HG02623 (cell line): ENCODE measurements at regions not wholly inside any gene's neighbourhood (a gene's known extent, or its start where the extent isn't known, plus 50 kb on each side); places are given as distances from the start of the nearest gene placed in this dataset.
"Not testable (repeated sequence)": the region's sequence is repeated elsewhere in the genome, so short reads cannot be mapped to it uniquely, and the experiment has no call there.

Experiments used
- ATAC-seq: cut with Tn5 transposase; IDR thresholded peaks from one replicate; pipeline ENCODE4 v1.9.1; 2021; ENCODE audit warnings: moderate library complexity; ENCODE audit not compliant: unreplicated experiment

GRCh38 chr1:245062741-245063305 is 92.0 kb upstream of the KIF26B start:
- ATAC-seq: no peak

- ATAC-seq: not testable (repeated sequence)
Measured at GRCh38 chr1:245061808-245062207, 93.0 kb upstream of the KIF26B start.

GRCh38 chr1:245060684-245061374 is 94.0 kb upstream of the KIF26B start:
- no peak for ATAC-seq

DNA sequence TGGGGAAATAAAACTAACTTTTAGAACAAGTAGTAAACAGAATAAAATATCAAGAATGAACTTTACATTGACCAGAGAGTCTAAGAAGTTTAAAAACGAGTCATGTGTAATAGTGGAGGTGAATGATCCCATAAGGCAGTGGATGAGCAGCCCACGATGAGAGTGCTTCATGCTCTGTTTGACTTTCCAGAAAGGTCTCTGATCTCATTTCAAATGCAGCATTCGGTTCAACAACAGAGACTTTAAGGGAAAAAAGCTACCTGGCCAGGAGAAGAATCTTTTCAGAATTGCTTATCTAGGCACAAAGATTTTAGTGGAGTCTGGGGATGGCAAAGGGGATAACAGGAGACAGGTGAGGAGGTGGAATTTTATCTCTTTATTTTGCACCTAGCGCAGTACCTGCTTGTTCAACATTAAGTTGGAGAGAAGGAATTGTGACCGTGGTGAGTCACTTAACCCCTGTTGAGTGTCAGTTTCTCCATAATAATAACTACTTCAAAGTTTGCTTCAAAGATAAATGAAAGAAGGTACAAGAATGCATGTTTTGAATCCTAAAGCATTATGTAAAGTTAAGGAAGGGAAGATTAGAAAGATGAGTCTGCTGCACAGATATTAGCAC is 94.9 kb upstream of the KIF26B start:
- ATAC-seq: no peak

- ATAC-seq: no peak
Measured at GRCh38 chr1:245058882-245059281, 95.9 kb upstream of the KIF26B start.

DNA sequence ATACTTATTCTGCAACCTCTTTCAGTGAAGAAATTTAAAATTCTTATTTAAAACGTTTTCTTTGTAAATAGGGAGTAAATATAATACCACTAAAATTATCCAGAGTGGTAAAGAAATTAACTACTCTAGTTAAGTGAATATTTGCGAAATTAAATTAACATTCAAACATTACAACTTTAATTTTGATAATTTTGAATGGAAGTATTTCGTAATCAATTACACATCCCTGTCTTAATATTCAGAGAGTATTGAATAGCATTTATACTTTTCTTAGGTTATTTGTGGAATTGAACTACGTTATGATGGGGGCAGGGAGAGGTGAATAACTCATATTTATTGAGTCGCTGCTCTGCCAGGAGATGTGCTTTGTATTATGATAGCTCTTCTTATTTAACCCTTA is 96.3 kb upstream of the KIF26B start:
- no peak for ATAC-seq

- no peak for ATAC-seq
Measured at GRCh38 chr1:245056913-245057312, 97.9 kb upstream of the KIF26B start.

DNA sequence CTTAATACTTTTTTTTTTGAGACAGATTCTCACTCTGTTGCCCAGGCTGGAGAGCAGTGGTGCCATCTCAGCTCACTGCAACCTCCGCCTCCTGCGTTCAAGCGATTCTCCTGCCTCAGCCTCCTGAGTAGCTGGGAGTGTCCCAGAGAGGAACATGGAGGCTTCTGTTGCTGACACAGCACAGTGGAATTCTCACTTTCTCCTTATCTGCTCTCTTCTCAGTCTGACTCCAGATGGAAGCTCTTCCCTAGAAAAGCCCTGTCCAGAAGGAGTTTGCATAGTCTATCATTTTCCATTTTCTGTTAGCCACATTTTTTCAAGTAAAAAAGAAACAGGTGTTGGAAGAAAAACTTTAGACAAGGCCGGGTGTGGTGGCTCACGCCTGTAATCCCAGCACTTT is 98.5 kb upstream of the KIF26B start:
- ATAC-seq: not testable (repeated sequence)

DNA sequence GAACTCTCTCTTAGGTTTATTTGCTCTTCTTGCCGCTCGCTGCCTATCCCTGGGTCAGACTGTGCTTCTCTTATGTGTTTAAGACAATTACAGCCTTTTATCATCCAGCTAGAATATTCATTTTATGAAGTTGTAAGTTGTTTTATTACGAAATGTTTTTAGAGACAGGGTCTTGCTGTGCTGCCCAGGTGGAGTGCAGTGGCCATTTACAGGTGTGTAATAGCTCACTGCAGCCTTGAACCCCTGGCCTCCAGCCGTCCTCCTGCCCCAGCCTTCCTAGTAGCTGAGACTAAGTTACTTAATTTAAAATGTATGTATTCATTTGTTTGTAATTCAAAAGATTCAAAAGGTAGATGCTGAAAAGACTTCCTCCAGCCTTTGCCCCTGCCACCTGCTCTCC is 99.0 kb upstream of the KIF26B start:
- no peak for ATAC-seq

GRCh38 chr1:245054507-245055270 is 100.1 kb upstream of the KIF26B start:
- ATAC-seq: no peak

DNA sequence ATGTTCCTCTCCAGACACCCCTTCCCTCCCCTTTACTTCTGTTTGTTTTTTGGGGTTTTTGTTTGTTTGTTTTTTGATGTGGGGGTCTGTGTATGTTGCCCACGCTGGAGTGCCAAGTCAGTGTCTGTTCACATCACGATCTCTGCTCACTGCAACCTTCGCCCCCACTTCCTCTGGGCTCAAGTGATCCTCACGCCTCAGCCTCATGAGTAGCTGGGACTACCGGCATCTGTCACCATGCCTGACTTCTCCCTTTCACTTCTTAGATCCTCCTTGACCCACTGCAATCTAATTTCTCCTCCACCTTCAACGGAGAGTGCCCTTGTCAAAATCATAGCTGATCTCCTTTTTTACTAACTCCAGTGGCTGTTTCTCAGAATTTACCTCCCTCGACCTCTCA is 100.7 kb upstream of the KIF26B start:
- no peak for ATAC-seq

DNA sequence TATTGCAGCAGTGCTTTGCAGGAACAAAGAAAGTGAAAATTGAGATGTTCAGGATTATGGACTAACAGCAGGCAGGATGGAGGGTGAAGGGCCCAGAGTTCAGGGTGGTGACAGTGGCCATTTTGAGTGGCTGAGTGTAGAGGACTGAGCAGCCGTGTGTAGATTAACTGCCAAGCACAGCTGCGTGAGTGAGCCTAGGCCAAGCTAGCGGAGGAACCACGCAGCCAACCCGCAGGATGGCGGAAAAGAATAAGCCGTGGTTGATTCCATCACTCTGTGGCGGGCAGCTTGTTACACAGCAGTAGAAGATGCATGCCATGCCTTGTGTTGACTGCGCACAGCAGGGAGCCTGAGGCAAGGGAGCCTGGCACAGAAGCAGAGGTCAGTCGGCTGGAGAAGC is 102.5 kb upstream of the KIF26B start:
- ATAC-seq: no peak

DNA sequence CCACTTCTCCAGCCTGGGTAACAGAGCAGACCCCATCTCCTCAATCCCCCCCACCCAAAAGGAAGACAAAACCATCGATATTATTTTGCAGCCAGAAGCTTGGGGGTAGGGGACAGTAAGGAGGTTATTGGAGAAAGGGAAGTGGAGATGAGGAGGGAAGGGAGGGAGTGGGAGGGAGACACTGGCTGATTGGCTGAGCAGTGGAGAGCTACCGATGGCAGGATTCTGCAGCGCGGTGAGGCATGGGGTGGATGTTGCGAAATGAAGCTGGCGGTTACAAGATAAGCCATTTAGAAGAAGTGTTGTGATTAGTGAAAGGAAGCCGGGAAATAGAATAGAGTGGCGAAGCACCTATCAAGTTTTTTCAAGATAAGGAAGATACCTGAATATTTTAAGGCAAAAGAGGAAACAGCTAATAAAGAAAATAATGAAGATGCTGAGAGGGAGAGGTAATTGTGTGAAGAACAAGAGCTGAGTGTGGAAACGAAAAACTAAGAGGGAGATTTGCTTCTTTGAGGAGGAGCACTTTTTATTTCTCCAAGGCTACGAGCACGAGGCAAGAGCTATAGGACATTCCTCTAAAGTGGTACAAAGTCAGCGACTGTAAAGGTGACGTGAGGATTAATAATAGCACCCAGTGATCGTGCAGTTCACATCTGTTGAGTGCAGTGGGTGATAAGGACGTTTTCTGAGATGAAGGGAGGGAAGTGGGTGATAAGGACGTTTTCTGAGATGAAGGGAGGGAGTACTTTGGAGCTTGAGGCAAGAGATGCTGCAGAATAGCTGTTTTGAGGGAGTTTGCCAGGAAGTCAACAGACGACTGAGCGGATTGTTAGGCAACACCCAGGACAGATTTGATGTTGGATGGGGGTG is 103.2 kb upstream of the KIF26B start:
- ATAC-seq: no peak

GRCh38 chr1:245046769-245047168 is 108.0 kb upstream of the KIF26B start:
- no peak for ATAC-seq

GRCh38 chr1:245046315-245046714 is 108.5 kb upstream of the KIF26B start:
- ATAC-seq: no peak

GRCh38 chr1:245045087-245045881 is 109.5 kb upstream of the KIF26B start:
- ATAC-seq: no peak

DNA sequence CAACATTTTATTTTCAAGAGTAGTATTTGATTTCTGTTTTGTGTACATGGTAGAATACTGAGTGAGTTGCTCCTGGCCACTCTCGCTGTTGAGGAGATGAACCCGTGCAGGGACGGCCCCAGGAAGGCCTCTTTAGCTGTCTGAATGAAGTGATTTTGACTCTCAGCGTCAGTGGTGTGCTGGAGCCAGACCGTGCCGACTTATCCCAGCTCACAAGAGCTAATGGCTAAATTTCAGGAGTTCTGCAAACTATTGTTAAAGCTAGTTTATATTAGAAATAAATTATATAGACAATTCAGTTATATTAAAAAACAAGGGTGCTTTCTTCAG is 111.2 kb upstream of the KIF26B start:
- ATAC-seq: no peak

- no peak for ATAC-seq
Measured at GRCh38 chr1:245041058-245041698, 113.6 kb upstream of the KIF26B start.

GRCh38 chr1:245039196-245039595 is 115.6 kb upstream of the KIF26B start:
- no peak for ATAC-seq

- no peak for ATAC-seq
Measured at GRCh38 chr1:245036102-245036501, 118.7 kb upstream of the KIF26B start.
